ENCODE measurements at regions not wholly inside any gene's neighbourhood (a gene's known extent, or its start where the extent isn't known, plus 50 kb on each side); places are given as distances from the start of the nearest gene placed in this dataset.

DNA sequence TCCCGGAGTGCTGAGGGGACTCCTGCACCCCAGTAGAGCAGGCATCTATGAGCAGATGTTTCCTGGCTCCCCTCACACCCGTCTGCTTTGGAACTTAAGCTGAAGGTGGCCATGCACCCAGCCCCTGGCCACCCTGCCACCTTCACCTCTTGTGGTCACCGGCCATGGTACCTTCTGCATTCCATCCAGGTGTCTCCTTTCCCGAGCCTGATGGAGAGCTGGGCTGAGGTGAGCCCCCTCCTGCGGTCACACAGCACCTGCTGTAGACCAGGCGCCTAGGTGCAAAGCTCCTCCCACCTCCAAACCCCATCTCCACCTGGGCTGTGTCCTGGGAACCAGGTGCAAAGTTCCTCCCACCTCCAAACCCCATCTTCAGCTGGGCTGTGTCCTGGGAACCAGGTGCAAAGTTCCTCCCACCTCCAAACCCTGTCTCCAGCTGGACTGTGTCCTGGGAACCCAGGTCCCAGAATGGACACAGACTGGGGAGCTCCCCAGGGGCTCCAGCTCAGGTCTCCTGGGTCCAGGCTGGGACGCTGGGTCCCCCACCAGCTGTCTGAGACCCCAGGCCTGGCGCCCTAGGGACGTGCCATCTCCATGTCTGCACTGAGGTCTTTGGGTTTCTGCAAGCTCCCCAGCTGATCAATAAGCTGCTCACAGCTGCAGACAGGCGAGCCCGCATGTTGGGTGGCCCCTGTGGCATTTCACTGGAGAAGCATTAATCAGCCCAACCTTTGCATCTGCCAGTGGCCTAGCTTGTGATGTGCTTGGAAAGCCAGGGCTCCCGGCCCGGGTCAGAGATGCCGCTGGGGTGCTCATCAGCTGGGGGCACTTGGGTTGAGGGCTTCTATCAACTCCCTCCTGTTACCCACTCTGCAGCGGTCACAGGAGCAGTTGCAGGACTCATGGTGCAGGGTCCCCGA, 61.2 kb upstream of the INPP5A start:
- Histone ChIP-seq H3K4me1 (ENCODE audit: insufficient read depth) (no peaks in the 10 kb centered on the region), H3K9me2 (ENCODE audit: insufficient read depth) (no peaks in the 10 kb centered on the region), H3K27ac (no peak overlapping the region), H3F3A (ENCODE audit: insufficient read depth) (peaks cover 5% of the 10 kb centered on the region), H3K36me3 (ENCODE audit: low read depth) (no peaks in the 10 kb centered on the region), H3K9ac (no peak overlapping the region), H3K9me3 (ENCODE audit: low read depth) (no peaks in the 10 kb centered on the region), H3K4me3 (no peak overlapping the region), H2AFZ (no peak overlapping the region), H3K79me2 (ENCODE audit: insufficient read depth) (no peaks in the 10 kb centered on the region), H3K27me3 (replicated peaks; ENCODE audit: insufficient read depth) (0 out of 2 replicates have a peak, but pooled peaks cover 19% of the 10 kb centered on the region), H3K4me2 (ENCODE audit: unreplicated experiment) (no peak overlapping the region), H4K20me1 (ENCODE audit: insufficient read depth) (no peaks in the 10 kb centered on the region)
- WGBS, 2 experiments (ENCODE audit: low coverage in 1 of 2, low lambda C conversion rate in 2 of 2, missing lambda C conversion rate in 2 of 2), result 66 to 70% methylated on average over 14 to 16 of the region's 16 CpGs
- DNase-seq, result no peak
- in situ Hi-C loops (cut with MboI), result no loop called here
- TF ChIP-seq EZH2phosphoT487 (IDR thresholded peaks at IDR 0.05; ENCODE audit: insufficient read depth, low read depth) (no peak), EZH2 (IDR thresholded peaks at IDR 0.05; ENCODE audit: insufficient read depth, poor library complexity, severe bottlenecking) (no peak)

DNA sequence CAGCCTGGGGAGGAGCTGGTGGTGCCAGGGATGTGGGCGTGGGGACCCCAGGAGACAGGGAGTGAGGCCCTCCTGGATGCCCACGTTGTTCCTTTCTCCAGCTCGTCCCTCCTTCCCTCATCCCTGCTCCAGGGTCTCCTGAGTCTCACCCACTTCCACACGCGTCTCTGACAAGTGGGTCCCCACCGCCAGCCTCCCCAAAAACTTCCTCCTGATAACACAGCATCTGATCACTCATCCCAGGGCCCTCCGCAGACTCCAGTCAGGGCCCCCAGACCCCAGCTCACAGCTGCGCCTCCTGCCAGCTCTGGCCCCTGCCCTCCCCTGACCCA, 60.6 kb upstream of the INPP5A start:
- no peaks in the 10 kb centered on the region for H3K9me3 ChIP-seq (ENCODE audit: low read depth)
- H3F3A ChIP-seq (ENCODE audit: insufficient read depth), result peaks cover 12% of the 10 kb centered on the region
- no peaks in the 10 kb centered on the region for H3K36me3 ChIP-seq (ENCODE audit: low read depth)
- 64 to 92% methylated on average over 5 to 8 of the region's 8 CpGs for WGBS, 2 experiments (ENCODE audit: low coverage in 1 of 2, low lambda C conversion rate in 2 of 2, missing lambda C conversion rate in 2 of 2)
- H3K4me1 ChIP-seq (ENCODE audit: insufficient read depth), result peaks cover 5% of the 10 kb centered on the region
- no peak overlapping the region for H2AFZ ChIP-seq
- in situ Hi-C loops (cut with MboI), result no loop called here
- H3K4me2 ChIP-seq (ENCODE audit: unreplicated experiment), result no peak overlapping the region
- no peak for DNase-seq
- H3K27ac ChIP-seq, result no peak overlapping the region
- no peak overlapping the region for H3K4me3 ChIP-seq
- H3K27me3 ChIP-seq (replicated peaks; ENCODE audit: insufficient read depth), result 0 out of 2 replicates have a peak, but pooled peaks cover 19% of the 10 kb centered on the region
- no peak overlapping the region for H3K9ac ChIP-seq
- H3K9me2 ChIP-seq (ENCODE audit: insufficient read depth), result no peaks in the 10 kb centered on the region
- H4K20me1 ChIP-seq (ENCODE audit: insufficient read depth), result no peaks in the 10 kb centered on the region
- TF ChIP-seq EZH2 (IDR thresholded peaks at IDR 0.05; ENCODE audit: insufficient read depth, poor library complexity, severe bottlenecking) (no peak), EZH2phosphoT487 (IDR thresholded peaks at IDR 0.05; ENCODE audit: insufficient read depth, low read depth) (no peak)
- no peaks in the 10 kb centered on the region for H3K79me2 ChIP-seq (ENCODE audit: insufficient read depth)

DNA sequence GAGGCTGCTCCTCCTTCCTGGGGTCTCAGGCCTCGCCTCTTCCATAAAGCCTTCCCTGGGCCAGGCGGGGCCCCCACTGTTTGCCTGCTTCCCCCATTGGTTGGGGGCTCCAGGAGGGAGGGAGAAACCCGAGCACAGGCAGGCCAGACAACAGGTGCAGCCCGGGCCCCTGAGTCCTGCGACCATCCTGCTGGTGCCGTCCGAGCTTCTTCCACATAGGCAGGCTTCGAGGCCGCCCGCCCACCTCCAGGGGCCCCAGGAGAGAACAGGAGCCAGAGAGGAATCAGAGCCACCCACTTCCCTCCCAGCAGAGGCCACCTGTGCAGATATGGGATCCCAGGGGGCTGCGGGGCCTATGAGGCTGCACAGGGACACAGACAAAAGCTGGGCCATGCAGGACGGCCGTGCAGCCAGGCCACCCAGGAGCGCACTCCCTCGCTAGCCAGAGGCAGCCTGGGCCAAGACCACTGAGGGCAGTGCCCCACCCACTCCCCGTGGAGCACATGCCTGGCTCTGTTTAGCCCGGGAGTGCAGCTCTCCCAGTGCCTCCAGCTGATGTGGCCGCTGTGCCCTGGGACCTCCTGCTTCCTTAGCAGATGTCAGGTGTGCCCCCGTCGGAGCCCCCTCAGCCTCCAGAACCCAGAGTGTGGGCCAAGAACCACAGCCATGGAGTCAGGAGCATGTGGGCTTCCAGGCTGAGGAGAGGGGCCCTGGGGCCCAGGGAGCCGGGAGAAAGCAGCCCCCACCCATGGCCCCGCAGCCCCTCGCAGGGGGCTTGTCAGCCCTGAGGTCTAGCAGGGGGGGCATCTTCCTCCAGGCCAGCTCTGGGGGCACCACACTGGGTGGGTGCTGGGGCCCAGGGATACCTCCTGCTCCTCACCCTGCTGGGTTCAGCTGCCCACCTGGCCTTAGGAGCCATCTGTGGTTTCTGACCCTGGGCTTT, 59.9 kb upstream of the INPP5A start:
- Histone ChIP-seq H3K9ac (no peak overlapping the region), H3F3A (ENCODE audit: insufficient read depth) (peaks cover 17% of the 10 kb centered on the region), H3K79me2 (ENCODE audit: insufficient read depth) (no peaks in the 10 kb centered on the region), H3K4me1 (ENCODE audit: insufficient read depth) (peaks cover 11% of the 10 kb centered on the region), H3K36me3 (ENCODE audit: low read depth) (no peaks in the 10 kb centered on the region), H3K9me2 (ENCODE audit: insufficient read depth) (no peaks in the 10 kb centered on the region), H3K4me2 (ENCODE audit: unreplicated experiment) (no peak overlapping the region), H3K9me3 (ENCODE audit: low read depth) (no peaks in the 10 kb centered on the region), H3K27me3 (replicated peaks; ENCODE audit: insufficient read depth) (0 out of 2 replicates have a peak, but pooled peaks cover 19% of the 10 kb centered on the region), H3K4me3 (no peak overlapping the region), H2AFZ (no peak overlapping the region), H4K20me1 (ENCODE audit: insufficient read depth) (no peaks in the 10 kb centered on the region), H3K27ac (no peak overlapping the region)
- TF ChIP-seq EZH2phosphoT487 (IDR thresholded peaks at IDR 0.05; ENCODE audit: insufficient read depth, low read depth) (no peak), EZH2 (IDR thresholded peaks at IDR 0.05; ENCODE audit: insufficient read depth, poor library complexity, severe bottlenecking) (no peak)
- in situ Hi-C loops (cut with MboI), result no loop called here
- DNase-seq, result no peak
- WGBS, 2 experiments (ENCODE audit: low coverage in 1 of 2, low lambda C conversion rate in 2 of 2, missing lambda C conversion rate in 2 of 2), result 45 to 46% methylated on average over 19 to 23 of the region's 23 CpGs

DNA sequence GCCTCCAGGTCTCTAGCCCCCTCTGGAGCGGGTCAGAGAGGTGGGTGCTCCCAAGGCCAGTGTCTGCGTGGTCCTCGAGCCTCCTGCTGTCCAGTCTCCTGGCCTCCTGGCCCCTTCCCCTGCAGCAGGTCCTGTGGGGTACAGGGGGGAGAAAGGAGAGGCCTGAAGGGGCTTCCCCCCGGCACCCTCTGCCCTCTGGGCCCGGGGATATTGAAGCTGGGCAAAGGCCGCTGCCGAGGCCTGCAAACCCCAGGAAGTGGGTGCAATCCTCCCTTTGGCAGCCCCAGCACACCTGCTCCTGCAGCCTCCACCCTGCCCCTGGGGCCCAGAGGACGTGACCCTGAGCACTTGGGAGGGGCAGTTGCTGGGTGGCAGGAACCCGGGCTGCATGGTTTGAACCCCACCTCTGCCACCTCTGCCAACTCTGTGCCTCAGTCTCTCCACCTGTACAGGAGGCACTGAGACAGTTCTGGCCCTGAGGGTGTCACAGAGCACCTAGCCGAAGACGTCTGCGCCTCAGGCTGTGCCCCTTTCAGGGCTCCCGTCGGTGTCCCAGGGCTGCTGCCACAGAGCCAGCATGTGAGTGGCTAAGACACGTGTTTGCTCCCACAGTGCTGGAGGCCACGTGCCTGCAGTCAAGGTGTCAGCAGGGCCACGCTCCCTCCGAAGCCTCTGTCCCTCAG, 59.1 kb upstream of the INPP5A start:
- in situ Hi-C loops (cut with MboI), result no loop called here
- TF ChIP-seq EZH2 (IDR thresholded peaks at IDR 0.05; ENCODE audit: insufficient read depth, poor library complexity, severe bottlenecking), result no peak
- TF ChIP-seq EZH2phosphoT487 (IDR thresholded peaks at IDR 0.05; ENCODE audit: insufficient read depth, low read depth), result no peak
- H3F3A ChIP-seq (ENCODE audit: insufficient read depth), result peaks cover 17% of the 10 kb centered on the region

More for the DNA sequence above, 59.1 kb upstream of the INPP5A start:
- Histone ChIP-seq H3K79me2 (ENCODE audit: insufficient read depth) (no peaks in the 10 kb centered on the region), H3K27ac (no peak overlapping the region), H3K36me3 (ENCODE audit: low read depth) (no peaks in the 10 kb centered on the region), H3K9ac (no peak overlapping the region), H3K9me3 (ENCODE audit: low read depth) (no peaks in the 10 kb centered on the region), H3K9me2 (ENCODE audit: insufficient read depth) (no peaks in the 10 kb centered on the region), H4K20me1 (ENCODE audit: insufficient read depth) (no peaks in the 10 kb centered on the region), H3K4me3 (no peak overlapping the region), H3K27me3 (replicated peaks; ENCODE audit: insufficient read depth) (0 out of 2 replicates have a peak, but pooled peaks cover 19% of the 10 kb centered on the region), H3K4me2 (ENCODE audit: unreplicated experiment) (no peak overlapping the region), H3K4me1 (ENCODE audit: insufficient read depth) (peaks cover 11% of the 10 kb centered on the region), H2AFZ (no peak overlapping the region)
- 69 to 73% methylated on average over 15 to 17 of the region's 18 CpGs for WGBS, 2 experiments (ENCODE audit: low coverage in 1 of 2, low lambda C conversion rate in 2 of 2, missing lambda C conversion rate in 2 of 2)
- no peak for DNase-seq

All from GM23248 (cell line).